ENCODE measurements at regions not wholly inside any gene's neighbourhood (a gene's known extent, or its start where the extent isn't known, plus 50 kb on each side); places are given as distances from the start of the nearest gene placed in this dataset.

DNA sequence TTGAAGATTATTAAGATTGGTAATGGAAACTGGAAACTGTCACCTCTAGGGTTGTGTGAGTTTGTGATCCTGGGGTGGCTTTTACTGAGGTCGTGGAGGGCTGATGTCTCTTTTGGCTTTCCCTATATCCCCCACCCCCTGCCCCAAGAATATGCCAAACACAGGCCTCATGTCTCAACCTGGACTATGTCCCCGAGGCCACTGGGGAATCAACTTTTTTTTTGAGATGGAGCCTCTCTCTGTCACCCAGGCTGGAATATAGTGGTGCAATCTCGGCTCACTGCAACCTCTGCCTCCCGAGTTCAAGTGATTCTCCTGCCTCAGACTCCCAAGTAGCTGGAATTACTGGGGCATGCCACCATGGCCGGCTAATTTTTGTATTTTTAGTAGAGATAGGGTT lies 83.3 kb upstream of the RALGAPA2 start:
- no peak overlapping the region for H2AFZ ChIP-seq (ENCODE audit: low read depth)
- H3K27me3 ChIP-seq (ENCODE audit: insufficient read depth, low read depth): no peaks in the 10 kb centered on the region
- no peaks in the 10 kb centered on the region for H3K36me3 ChIP-seq (ENCODE audit: insufficient read depth)
- H3K27ac ChIP-seq: no peak overlapping the region
- H3K4me1 ChIP-seq (ENCODE audit: low read depth, poor library complexity, severe bottlenecking): no peaks in the 10 kb centered on the region
- H4K20me1 ChIP-seq (ENCODE audit: insufficient read depth): no peaks in the 10 kb centered on the region
- H3K4me3 ChIP-seq (IDR thresholded peaks at IDR 0.05; ENCODE audit: insufficient read depth, low read depth, low read length): no peak overlapping the region
- TF ChIP-seq, protein P1, sequence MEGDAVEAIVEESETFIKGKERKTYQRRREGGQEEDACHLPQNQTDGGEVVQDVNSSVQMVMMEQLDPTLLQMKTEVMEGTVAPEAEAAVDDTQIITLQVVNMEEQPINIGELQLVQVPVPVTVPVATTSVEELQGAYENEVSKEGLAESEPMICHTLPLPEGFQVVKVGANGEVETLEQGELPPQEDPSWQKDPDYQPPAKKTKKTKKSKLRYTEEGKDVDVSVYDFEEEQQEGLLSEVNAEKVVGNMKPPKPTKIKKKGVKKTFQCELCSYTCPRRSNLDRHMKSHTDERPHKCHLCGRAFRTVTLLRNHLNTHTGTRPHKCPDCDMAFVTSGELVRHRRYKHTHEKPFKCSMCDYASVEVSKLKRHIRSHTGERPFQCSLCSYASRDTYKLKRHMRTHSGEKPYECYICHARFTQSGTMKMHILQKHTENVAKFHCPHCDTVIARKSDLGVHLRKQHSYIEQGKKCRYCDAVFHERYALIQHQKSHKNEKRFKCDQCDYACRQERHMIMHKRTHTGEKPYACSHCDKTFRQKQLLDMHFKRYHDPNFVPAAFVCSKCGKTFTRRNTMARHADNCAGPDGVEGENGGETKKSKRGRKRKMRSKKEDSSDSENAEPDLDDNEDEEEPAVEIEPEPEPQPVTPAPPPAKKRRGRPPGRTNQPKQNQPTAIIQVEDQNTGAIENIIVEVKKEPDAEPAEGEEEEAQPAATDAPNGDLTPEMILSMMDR (conservative IDR thresholded peaks at IDR 0.05; ENCODE audit: low read depth, low read length): no peak
- no peak overlapping the region for H3K4me2 ChIP-seq
- no peak overlapping the region for H3K9ac ChIP-seq
- H3K79me2 ChIP-seq (ENCODE audit: insufficient read depth, low read depth): no peaks in the 10 kb centered on the region

DNA sequence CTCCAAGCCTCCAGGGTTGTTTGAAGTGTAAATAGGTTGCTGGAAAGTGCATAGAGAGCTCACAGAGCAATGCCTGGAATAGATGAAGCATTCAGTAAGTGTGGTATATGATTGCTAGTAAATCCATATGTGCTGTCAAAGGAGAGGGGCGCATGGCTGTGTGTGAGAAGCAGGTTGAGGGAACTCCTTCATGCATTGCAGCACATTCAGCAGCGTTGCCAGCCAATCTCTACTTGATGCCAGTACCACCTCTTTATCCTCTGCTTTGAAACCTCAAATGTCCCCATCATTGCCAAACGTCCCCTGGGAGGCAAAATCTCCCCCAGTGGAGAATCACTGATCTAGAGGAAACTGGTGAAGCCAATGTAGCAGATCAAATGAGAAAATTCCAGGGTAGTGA lies 82.7 kb upstream of the RALGAPA2 start:
- Histone ChIP-seq H3K27ac (no peak overlapping the region), H3K9ac (no peak overlapping the region), H3K4me1 (ENCODE audit: low read depth, poor library complexity, severe bottlenecking) (no peaks in the 10 kb centered on the region), H2AFZ (ENCODE audit: low read depth) (no peak overlapping the region), H3K4me2 (no peak overlapping the region), H3K36me3 (ENCODE audit: insufficient read depth) (no peaks in the 10 kb centered on the region), H3K4me3 (IDR thresholded peaks at IDR 0.05; ENCODE audit: insufficient read depth, low read depth, low read length) (no peak overlapping the region), H3K27me3 (ENCODE audit: insufficient read depth, low read depth) (no peaks in the 10 kb centered on the region), H3K79me2 (ENCODE audit: insufficient read depth, low read depth) (no peaks in the 10 kb centered on the region), H4K20me1 (ENCODE audit: insufficient read depth) (no peaks in the 10 kb centered on the region)
- TF ChIP-seq, protein P1 (conservative IDR thresholded peaks at IDR 0.05; ENCODE audit: low read depth, low read length): no peak

DNA sequence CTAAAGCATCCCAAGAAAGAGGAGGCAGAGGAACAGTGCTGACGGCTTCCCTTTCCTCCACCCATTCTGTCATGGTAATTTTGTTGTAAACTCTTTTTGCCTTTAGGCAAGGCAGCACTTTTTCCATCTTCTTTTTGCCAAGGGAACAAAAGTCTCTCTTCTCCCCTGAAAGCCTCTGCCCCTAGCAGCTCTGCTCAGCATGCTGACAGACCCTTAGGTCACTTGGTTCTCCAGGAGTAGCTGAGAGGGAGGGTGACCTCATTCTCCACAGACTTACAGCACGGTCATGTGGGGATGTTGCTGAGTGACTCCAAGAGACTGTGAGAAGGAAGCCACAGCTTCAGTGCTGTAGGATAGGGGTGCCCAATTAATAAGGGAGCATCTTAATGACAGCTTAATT lies 81.1 kb upstream of the RALGAPA2 start:
- no peaks in the 10 kb centered on the region for H4K20me1 ChIP-seq (ENCODE audit: insufficient read depth)
- no peaks in the 10 kb centered on the region for H3K36me3 ChIP-seq (ENCODE audit: insufficient read depth)
- TF ChIP-seq, protein P1 (conservative IDR thresholded peaks at IDR 0.05; ENCODE audit: low read depth, low read length): no peak
- no peak overlapping the region for H3K4me2 ChIP-seq
- H3K27ac ChIP-seq: no peak overlapping the region
- no peak overlapping the region for H3K9ac ChIP-seq
- no peak overlapping the region for H2AFZ ChIP-seq (ENCODE audit: low read depth)
- no peaks in the 10 kb centered on the region for H3K4me1 ChIP-seq (ENCODE audit: low read depth, poor library complexity, severe bottlenecking)
- no peak overlapping the region for H3K4me3 ChIP-seq (IDR thresholded peaks at IDR 0.05; ENCODE audit: insufficient read depth, low read depth, low read length)
- H3K27me3 ChIP-seq (ENCODE audit: insufficient read depth, low read depth): no peaks in the 10 kb centered on the region
- no peaks in the 10 kb centered on the region for H3K79me2 ChIP-seq (ENCODE audit: insufficient read depth, low read depth)

DNA sequence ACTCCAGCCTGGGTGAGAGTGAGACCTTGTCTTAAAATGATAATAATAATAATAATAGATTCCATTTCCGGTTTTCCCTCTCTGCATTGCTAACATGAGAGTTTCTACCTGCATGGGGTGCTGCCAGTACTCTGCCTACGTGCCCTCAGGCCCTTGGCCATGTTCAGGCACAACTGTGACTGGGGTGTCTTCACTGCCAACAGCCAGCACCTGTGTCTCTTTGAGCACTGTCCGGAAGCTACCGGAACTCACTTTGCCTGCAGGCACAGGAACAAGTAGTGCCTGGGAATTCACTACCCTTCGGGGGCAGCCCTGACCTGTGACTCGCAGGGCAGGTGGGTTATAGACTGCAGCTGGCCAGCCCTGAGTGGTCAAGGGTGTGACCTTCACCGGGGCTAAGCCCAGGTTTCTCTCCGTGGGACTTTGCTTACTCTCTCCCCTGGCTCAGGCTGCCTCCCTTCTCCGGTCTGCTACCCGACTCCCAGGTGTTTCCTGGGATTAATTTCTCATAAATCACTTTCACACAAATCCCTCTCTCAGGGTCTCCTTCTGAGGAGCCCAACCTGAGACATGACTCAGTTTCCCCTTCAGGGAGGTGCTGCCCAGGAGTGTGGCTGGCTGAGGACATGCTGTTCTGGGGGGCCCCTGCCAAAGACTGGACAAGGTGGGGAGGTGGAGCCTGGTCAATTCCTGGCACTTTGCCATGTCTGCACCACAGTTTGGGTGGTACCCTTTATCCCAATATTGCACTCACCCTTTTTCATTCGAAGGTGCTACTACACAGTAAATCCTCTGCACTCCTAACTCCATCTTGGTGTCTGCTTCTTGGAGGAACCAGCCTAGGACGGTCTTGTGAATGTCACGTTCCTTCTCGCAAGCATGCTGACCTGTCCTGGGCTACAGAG lies 79.5 kb upstream of the RALGAPA2 start:
- TF ChIP-seq, protein P1 (conservative IDR thresholded peaks at IDR 0.05; ENCODE audit: low read depth, low read length): no peak
- Histone ChIP-seq H3K36me3 (ENCODE audit: insufficient read depth) (no peaks in the 10 kb centered on the region), H3K79me2 (ENCODE audit: insufficient read depth, low read depth) (no peaks in the 10 kb centered on the region), H3K27me3 (ENCODE audit: insufficient read depth, low read depth) (no peaks in the 10 kb centered on the region), H4K20me1 (ENCODE audit: insufficient read depth) (no peaks in the 10 kb centered on the region), H2AFZ (ENCODE audit: low read depth) (no peak overlapping the region), H3K27ac (no peak overlapping the region), H3K4me1 (ENCODE audit: low read depth, poor library complexity, severe bottlenecking) (no peaks in the 10 kb centered on the region), H3K4me2 (no peak overlapping the region), H3K4me3 (IDR thresholded peaks at IDR 0.05; ENCODE audit: insufficient read depth, low read depth, low read length) (no peak overlapping the region), H3K9ac (no peak overlapping the region)
